ENCODE measurements at regions not wholly inside any gene's neighbourhood (a gene's known extent, or its start where the extent isn't known, plus 50 kb on each side); places are given as distances from the start of the nearest gene placed in this dataset.

GRCh38 chr5:21159510-21160059 is 1171.6 kb upstream of the CDH18 start:
- TF ChIP-seq, protein P1, sequence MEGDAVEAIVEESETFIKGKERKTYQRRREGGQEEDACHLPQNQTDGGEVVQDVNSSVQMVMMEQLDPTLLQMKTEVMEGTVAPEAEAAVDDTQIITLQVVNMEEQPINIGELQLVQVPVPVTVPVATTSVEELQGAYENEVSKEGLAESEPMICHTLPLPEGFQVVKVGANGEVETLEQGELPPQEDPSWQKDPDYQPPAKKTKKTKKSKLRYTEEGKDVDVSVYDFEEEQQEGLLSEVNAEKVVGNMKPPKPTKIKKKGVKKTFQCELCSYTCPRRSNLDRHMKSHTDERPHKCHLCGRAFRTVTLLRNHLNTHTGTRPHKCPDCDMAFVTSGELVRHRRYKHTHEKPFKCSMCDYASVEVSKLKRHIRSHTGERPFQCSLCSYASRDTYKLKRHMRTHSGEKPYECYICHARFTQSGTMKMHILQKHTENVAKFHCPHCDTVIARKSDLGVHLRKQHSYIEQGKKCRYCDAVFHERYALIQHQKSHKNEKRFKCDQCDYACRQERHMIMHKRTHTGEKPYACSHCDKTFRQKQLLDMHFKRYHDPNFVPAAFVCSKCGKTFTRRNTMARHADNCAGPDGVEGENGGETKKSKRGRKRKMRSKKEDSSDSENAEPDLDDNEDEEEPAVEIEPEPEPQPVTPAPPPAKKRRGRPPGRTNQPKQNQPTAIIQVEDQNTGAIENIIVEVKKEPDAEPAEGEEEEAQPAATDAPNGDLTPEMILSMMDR (conservative IDR thresholded peaks at IDR 0.05; ENCODE audit: low read depth, low read length) = no peak
- no peak for TF ChIP-seq EZH2 (IDR thresholded peaks at IDR 0.05; ENCODE audit: borderline replicate concordance, low read depth, low read length, poor library complexity, severe bottlenecking)

Measured in A673 (cell line).